K562 (cell line): ENCODE measurements at regions not wholly inside any gene's neighbourhood (a gene's known extent, or its start where the extent isn't known, plus 50 kb on each side); places are given as distances from the start of the nearest gene placed in this dataset.

Experiments used
- BACH1 ChIP-seq: fragments of 200-800 bp; sonication (Bioruptor generic); IDR thresholded peaks from 2 replicates; pipeline ENCODE4 v1.6.1; 2016; ENCODE audit warnings: missing genetic modification characterization, missing compliant biosample characterization
- C11orf30 ChIP-seq: fragments of 450-650 bp; IDR thresholded peaks from 2 replicates; pipeline ENCODE4 v1.6.1; 2016; ENCODE audit warnings: low read depth, mild to moderate bottlenecking
- CC2D1A ChIP-seq: fragments of 450-650 bp; IDR thresholded peaks from 2 replicates; pipeline ENCODE4 v1.6.1; 2017; ENCODE audit warnings: mild to moderate bottlenecking
- CCAR2 ChIP-seq: fragments of 200-400 bp; formaldehyde crosslinking; IDR thresholded peaks from 2 replicates; pipeline ENCODE4 v1.6.1; 2017; ENCODE audit warnings: mild to moderate bottlenecking, low read depth, low read length
- FOXJ2 ChIP-seq: fragments of 200-800 bp; sonication (Bioruptor generic); IDR thresholded peaks from 2 replicates; pipeline ENCODE4 v1.6.1; 2016; ENCODE audit warnings: missing genetic modification characterization, missing compliant biosample characterization
- JUND ChIP-seq, 2 experiments: IDR thresholded peaks; 2 replicates in 1 of 2; 3 replicates in 1 of 2; pipeline ENCODE4 v1.6.1; 2011; ENCODE audit warnings: borderline replicate concordance in 2 of 2, low read depth in 2 of 2, low read length in 2 of 2, improper control_type of control experiment in 1 of 2, missing biosample characterization in 1 of 2, missing genetic modification characterization in 1 of 2, missing genetic modification reagents in 1 of 2
- KLF10 ChIP-seq: fragments of 250-450 bp; sonication (Bioruptor Pico); IDR thresholded peaks from 2 replicates; pipeline ENCODE4 v1.6.1; 2021; ENCODE audit warnings: matching md5 sums
- MAFG ChIP-seq: fragments of 450-650 bp; conservative IDR thresholded peaks from 2 replicates; pipeline ENCODE4 v1.6.1; 2016; ENCODE audit warnings: missing genetic modification characterization, missing compliant biosample characterization
- NCOA6 ChIP-seq: fragments of 450-650 bp; IDR thresholded peaks from 2 replicates; pipeline ENCODE4 v1.6.1; 2017; ENCODE audit warnings: mild to moderate bottlenecking
- NFRKB ChIP-seq: fragments of 450-650 bp; IDR thresholded peaks from 2 replicates; pipeline ENCODE4 v1.6.1; 2016; ENCODE audit warnings: low read depth
- NR4A1 ChIP-seq, 2 experiments: fragments of 250-450 bp in 1 of 2; fragments of 450-650 bp in 1 of 2; sonication (Bioruptor Pico) in 1 of 2; IDR thresholded peaks; 2 replicates each; pipeline versions ENCODE4 v1.4.0 to v1.6.1; 2016 to 2020; ENCODE audit warnings: mild to moderate bottlenecking in 2 of 2, missing compliant biosample characterization in 1 of 2, missing genetic modification characterization in 1 of 2, moderate library complexity in 1 of 2
- PHB ChIP-seq: fragments of 250-450 bp; sonication (Bioruptor Pico); IDR thresholded peaks from 2 replicates; pipeline ENCODE4 v1.5.0; 2021
- PKNOX1 ChIP-seq: fragments of 450-650 bp; IDR thresholded peaks from 2 replicates; pipeline ENCODE4 v1.6.1; 2016
- POLR3G ChIP-seq: IDR thresholded peaks from 2 replicates; pipeline ENCODE4 v1.6.1; 2011; ENCODE audit not compliant: insufficient read length, insufficient replicate concordance; ENCODE audit errors: extremely low read depth
- SMARCA4 ChIP-seq: fragments of 450-650 bp; IDR thresholded peaks from 2 replicates; pipeline ENCODE4 v1.6.1; 2016
- SRF ChIP-seq, 2 experiments: fragments of 250-450, 450-650 bp in 1 of 2; sonication (Bioruptor Pico) in 1 of 2; sonication (generic) in 1 of 2; formaldehyde crosslinking; IDR thresholded peaks; 2 replicates each; pipeline versions ENCODE4 v1.5.0 to v1.5.1; 2020 to 2022; ENCODE audit warnings: mild to moderate bottlenecking in 1 of 2, missing genetic modification reagents in 1 of 2
- STAT5A ChIP-seq: IDR thresholded peaks from 2 replicates; pipeline ENCODE4 v1.6.1; 2012; ENCODE audit warnings: low read length, inconsistent platforms, borderline replicate concordance
- ZBTB34 ChIP-seq: fragments of 250-450 bp; sonication (Bioruptor Pico); IDR thresholded peaks from 2 replicates; pipeline ENCODE4 v1.8.0; 2021; ENCODE audit warnings: mild to moderate bottlenecking, moderate library complexity
- ZFX ChIP-seq: sonication (generic); formaldehyde crosslinking; IDR thresholded peaks from 2 replicates; pipeline ENCODE4 v1.8.0; 2022; ENCODE audit warnings: mild to moderate bottlenecking, missing genetic modification reagents, moderate library complexity
- ZNF584 ChIP-seq: fragments of 200-800 bp; sonication (Bioruptor generic); IDR thresholded peaks from 2 replicates; pipeline ENCODE4 v1.6.1; 2016; ENCODE audit warnings: low read depth, mild to moderate bottlenecking, missing genetic modification characterization, missing compliant biosample characterization
- TF ChIP-seq, protein P1 (sequence below), 3 experiments: fragments of 200-800 bp in 1 of 3; sonication (Bioruptor generic) in 1 of 3; sonication (generic) in 1 of 3; formaldehyde crosslinking in 1 of 3; IDR thresholded peaks; 2 replicates each; pipeline versions ENCODE4 v1.6.1 to v1.8.0; 2016 to 2022; ENCODE audit warnings: mild to moderate bottlenecking in 2 of 3, missing compliant biosample characterization in 2 of 3, missing genetic modification characterization in 2 of 3, missing genetic modification reagents in 1 of 3
- TF ChIP-seq, protein P2 (sequence below), 3 experiments: IDR thresholded peaks in 2 of 3; conservative IDR thresholded peaks in 1 of 3; 2 replicates each; pipeline ENCODE4 v1.5.1; 2011 to 2012; ENCODE audit warnings: low read length in 3 of 3, mild to moderate bottlenecking in 3 of 3, control low read depth in 2 of 3, improper control_type of control experiment in 1 of 3, inconsistent platforms in 1 of 3, low read depth in 1 of 3, mixed read lengths in 1 of 3, moderate library complexity in 1 of 3; ENCODE audit not compliant: insufficient read depth in 2 of 3

DNA sequence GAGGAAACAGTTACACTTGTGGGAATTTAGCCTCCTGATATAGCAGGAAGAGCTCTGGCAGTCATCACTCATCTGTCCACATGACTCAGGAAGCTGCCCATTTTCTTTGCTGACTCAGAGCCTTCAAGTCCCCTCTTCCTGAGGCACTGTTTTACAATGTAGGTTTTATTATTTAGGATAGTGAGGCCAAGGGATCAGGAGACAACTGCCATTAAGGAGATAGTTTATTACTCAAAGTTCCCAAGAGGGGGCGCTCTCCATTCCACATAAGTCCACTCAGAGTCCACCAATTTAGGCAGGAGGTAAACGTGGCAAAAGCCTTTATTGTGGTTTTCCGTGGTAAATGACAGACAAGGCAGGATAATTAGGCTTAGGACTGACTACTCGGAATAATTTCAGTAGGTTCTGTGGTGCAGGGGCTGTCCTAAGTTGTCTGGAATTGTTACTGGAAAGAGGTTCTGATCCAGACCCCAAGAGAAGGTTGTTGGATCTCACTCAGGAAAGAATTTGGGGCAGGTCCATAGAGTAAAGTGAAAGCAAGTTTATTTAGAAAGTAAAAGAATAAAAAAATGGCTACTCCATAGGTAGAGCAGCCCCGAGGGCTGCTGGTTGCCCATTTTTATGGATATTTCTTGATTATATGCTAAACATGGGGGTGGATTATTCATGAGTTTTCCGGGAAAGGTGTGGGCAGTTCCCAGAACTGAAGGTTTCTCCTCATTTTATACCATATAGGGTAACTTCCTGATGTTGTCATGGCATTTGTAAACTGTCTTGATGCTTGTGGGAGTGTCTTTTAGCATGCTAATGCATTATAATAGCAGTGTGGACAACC, 96.0 kb upstream of the RAB40AL start (continued):
- TF ChIP-seq SRF (CRISPR knock-in tag; IDR thresholded peaks at IDR 0.05) (peak; percentile 88 to 97), NFRKB (peak; percentile 60; the same call in 1 of the 2 replicates), BACH1 (tag) (peak; percentile 52; the same call in 1 of the 2 replicates), ZFX (CRISPR knock-in tag) (no peak), NR4A1 (CRISPR knock-in tag; IDR thresholded peaks at IDR 0.05) (no peak), NR4A1 (tag; IDR thresholded peaks at IDR 0.05) (0 out of 2 replicates have a peak, but pooled peaks have one; percentile 53), JUND (IDR thresholded peaks at IDR 0.05; ENCODE audit: borderline replicate concordance, low read depth, low read length) (peak; percentile 50; the same call in 1 of the 2 replicates), JUND (tag; IDR thresholded peaks at IDR 0.05; ENCODE audit: borderline replicate concordance, low read depth, low read length) (peak; percentile 35; the same call in 2 of the 3 replicates), POLR3G (no peak), PKNOX1 (peak; percentile 63), STAT5A (peak; percentile 84), PHB (no peak), KLF10 (CRISPR knock-in tag) (no peak), CC2D1A (no peak), ZNF584 (0 out of 2 replicates have a peak, but pooled peaks have one; percentile 33), SMARCA4 (peak; percentile 15; the same call in 1 of the 2 replicates), FOXJ2 (0 out of 2 replicates have a peak, but pooled peaks have one; percentile 31), MAFG (tag) (peak; percentile 54), CCAR2 (no peak), ZBTB34 (0 out of 2 replicates have a peak, but pooled peaks have one; percentile 30), NCOA6 (no peak), C11orf30 (peak; percentile 77)
- TF ChIP-seq, protein P1, sequence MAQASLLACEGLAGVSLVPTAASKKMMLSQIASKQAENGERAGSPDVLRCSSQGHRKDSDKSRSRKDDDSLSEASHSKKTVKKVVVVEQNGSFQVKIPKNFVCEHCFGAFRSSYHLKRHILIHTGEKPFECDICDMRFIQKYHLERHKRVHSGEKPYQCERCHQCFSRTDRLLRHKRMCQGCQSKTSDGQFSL (CRISPR knock-in tag; IDR thresholded peaks at IDR 0.05) = no peak
- TF ChIP-seq, protein P1 (tag; IDR thresholded peaks at IDR 0.05) = no peak
- TF ChIP-seq, protein P2, sequence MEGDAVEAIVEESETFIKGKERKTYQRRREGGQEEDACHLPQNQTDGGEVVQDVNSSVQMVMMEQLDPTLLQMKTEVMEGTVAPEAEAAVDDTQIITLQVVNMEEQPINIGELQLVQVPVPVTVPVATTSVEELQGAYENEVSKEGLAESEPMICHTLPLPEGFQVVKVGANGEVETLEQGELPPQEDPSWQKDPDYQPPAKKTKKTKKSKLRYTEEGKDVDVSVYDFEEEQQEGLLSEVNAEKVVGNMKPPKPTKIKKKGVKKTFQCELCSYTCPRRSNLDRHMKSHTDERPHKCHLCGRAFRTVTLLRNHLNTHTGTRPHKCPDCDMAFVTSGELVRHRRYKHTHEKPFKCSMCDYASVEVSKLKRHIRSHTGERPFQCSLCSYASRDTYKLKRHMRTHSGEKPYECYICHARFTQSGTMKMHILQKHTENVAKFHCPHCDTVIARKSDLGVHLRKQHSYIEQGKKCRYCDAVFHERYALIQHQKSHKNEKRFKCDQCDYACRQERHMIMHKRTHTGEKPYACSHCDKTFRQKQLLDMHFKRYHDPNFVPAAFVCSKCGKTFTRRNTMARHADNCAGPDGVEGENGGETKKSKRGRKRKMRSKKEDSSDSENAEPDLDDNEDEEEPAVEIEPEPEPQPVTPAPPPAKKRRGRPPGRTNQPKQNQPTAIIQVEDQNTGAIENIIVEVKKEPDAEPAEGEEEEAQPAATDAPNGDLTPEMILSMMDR (IDR thresholded peaks at IDR 0.05 in 2 of 3, conservative IDR thresholded peaks at IDR 0.05 in 1 of 3; ENCODE audit: insufficient read depth in 2 of 3, low read depth in 1 of 3, low read length in 3 of 3) = peak; percentile 37 to 66 (median 52); a peak in 5 of 6 replicates
